ENCODE measurements at regions not wholly inside any gene's neighbourhood (a gene's known extent, or its start where the extent isn't known, plus 50 kb on each side); places are given as distances from the start of the nearest gene placed in this dataset. TPM values are rescaled to one million over a fixed set of nuclear protein-coding genes. Genes with fewer than 3 reads are reported as not detected.

GRCh38 chr3:73681198-73681597, 56.5 kb upstream of the PDZRN3 start:
- no peaks in the 10 kb centered on the region for H3K27me3 ChIP-seq (ENCODE audit: control insufficient read depth, insufficient read depth, low read length)
- H3K27ac ChIP-seq (ENCODE audit: low read depth, low read length): no peak overlapping the region
- H3K9me3 ChIP-seq (ENCODE audit: control insufficient read depth, insufficient read depth, low read length): no peaks in the 10 kb centered on the region
- WGBS (ENCODE audit: insufficient coverage): 60% methylated on average over 1 of the region's 1 CpG
- no peaks in the 10 kb centered on the region for H3K4me1 ChIP-seq (ENCODE audit: control insufficient read depth, insufficient read depth, low read length)
- no peaks in the 10 kb centered on the region for H3K36me3 ChIP-seq (ENCODE audit: control insufficient read depth, insufficient read depth, low read length)
- H3K4me3 ChIP-seq (ENCODE audit: low read depth, low read length): no peak overlapping the region
- no peak for DNase-seq (ENCODE audit: low read depth in 4 of 6, low spot score in 6 of 6)

GRCh38 chr3:73680391-73681095, 55.8 kb upstream of the PDZRN3 start:
- H3K9me3 ChIP-seq (ENCODE audit: control insufficient read depth, insufficient read depth, low read length): no peaks in the 10 kb centered on the region
- no peaks in the 10 kb centered on the region for H3K36me3 ChIP-seq (ENCODE audit: control insufficient read depth, insufficient read depth, low read length)
- DNase-seq (ENCODE audit: low read depth in 4 of 6, low spot score in 6 of 6): peak in 4 of 6 donors; percentile 5 to 88 (median 32)
- WGBS (ENCODE audit: insufficient coverage): no CpG with 5 or more reads among the region's 8 CpGs
- no peak overlapping the region for H3K4me3 ChIP-seq (ENCODE audit: low read depth, low read length)
- no peak overlapping the region for H3K27ac ChIP-seq (ENCODE audit: low read depth, low read length)
- H3K27me3 ChIP-seq (ENCODE audit: control insufficient read depth, insufficient read depth, low read length): no peaks in the 10 kb centered on the region
- no peaks in the 10 kb centered on the region for H3K4me1 ChIP-seq (ENCODE audit: control insufficient read depth, insufficient read depth, low read length)

- no peaks in the 10 kb centered on the region for H3K27me3 ChIP-seq (ENCODE audit: control insufficient read depth, insufficient read depth, low read length)
- H3K9me3 ChIP-seq (ENCODE audit: control insufficient read depth, insufficient read depth, low read length): no peaks in the 10 kb centered on the region
- H3K4me3 ChIP-seq (ENCODE audit: low read depth, low read length): no peak overlapping the region
- H3K27ac ChIP-seq (ENCODE audit: low read depth, low read length): no peak overlapping the region
- H3K4me1 ChIP-seq (ENCODE audit: control insufficient read depth, insufficient read depth, low read length): no peaks in the 10 kb centered on the region
- no peak for DNase-seq (ENCODE audit: low read depth in 4 of 6, low spot score in 6 of 6)
- no peaks in the 10 kb centered on the region for H3K36me3 ChIP-seq (ENCODE audit: control insufficient read depth, insufficient read depth, low read length)
- 92% methylated on average over 5 of the region's 7 CpGs for whole genome bisulfite sequencing (ENCODE audit: insufficient coverage)
These were observed 52.7 kb upstream of the PDZRN3 start for GRCh38 chr3:73677336-73678024.

Small RNA genes in the stretch of these regions (small RNA-seq; reads per million reads assigned to genes)
- not detected for gene RF00017 (ENCODE audit: low replicate concordance)

All from spinal cord (tissue), 10 donors.